GM18907 (cell line): ENCODE measurements at regions not wholly inside any gene's neighbourhood (a gene's known extent, or its start where the extent isn't known, plus 50 kb on each side); places are given as distances from the start of the nearest gene placed in this dataset.

Experiments
- ATAC-seq: cut with Tn5 transposase; IDR thresholded peaks from one replicate; pipeline ENCODE4 v1.9.1; 2021; ENCODE audit warnings: mild to moderate bottlenecking, moderate library complexity; ENCODE audit not compliant: unreplicated experiment

DNA sequence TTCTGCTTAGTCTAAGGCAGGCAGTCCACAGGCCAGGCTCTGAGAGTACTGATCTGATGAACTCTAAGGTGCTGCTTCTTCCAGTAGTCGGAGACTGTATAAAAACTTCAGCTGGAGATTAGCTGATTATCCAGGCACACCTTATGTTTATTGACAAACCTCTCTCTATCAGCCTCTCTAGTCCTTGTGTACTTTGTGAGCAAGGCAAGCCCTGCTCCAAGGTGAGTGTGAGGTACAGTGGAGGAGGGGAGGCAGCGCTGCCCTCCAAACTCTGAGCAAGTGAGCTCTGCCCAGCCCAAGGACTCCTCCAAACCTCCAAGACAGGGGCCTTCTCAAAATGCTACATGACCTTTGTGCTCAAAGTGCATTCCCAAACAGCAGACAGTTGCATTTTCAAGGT lies 95.9 kb upstream of the CDKN3 start:
- ATAC-seq = no peak

DNA sequence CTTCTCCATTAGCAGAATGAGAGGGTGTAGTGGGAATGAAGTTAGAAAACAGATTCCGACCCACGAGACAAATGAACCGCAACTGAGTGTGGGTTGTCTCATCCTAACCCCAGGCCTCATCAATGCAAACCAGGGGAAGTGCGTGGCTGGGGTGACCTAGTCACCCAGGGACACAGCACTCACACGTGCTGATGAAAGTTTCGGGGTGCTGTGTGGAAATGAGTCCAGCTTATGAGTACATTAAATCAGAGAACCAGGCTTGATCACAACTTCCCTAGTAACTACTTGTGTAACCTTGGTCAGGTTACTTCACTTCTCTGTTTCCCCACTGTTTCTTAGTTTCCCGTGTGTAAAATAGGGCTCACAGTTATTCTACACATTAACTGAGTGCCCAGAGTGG lies 95.4 kb upstream of the CDKN3 start:
- ATAC-seq = no peak

DNA sequence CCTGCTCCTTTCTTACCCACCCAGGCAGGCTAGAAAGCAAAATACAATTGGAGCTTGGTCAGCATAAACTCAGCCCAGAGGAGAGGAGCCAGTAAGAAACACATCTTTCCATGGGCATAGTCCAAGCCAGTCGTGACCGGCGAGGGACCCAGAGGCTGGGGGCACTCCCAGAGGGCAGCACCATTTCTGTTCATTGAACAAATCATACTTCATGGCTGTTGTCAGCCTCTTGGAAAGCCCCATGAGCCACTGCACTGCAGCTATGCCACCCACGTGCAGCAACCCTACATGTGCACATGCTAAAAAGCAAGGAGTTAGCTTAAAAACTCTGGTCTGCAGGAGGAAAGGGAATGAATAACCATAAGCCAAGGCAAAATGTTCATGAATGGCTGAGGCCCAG lies 90.0 kb upstream of the CDKN3 start:
- ATAC-seq = no peak

DNA sequence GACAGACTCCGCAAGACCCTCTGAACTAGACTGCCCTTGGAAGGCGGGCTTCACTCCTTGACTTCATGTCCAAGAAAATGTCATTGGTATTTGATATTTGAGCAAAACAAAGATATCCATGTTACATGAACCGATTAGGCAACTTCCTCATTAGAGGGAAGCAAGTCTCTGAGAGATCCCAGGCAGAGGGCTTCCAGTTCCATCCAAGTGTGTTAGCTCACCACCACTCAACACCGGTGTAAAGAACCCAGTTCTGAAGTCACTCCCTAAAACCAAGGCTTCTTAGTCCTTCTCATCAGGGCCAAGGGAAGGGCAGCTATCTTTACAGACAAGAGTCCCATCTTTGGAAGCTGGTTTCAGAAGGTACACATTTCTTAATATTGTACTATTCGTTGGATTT lies 87.2 kb upstream of the CDKN3 start:
- no peak for ATAC-seq

DNA sequence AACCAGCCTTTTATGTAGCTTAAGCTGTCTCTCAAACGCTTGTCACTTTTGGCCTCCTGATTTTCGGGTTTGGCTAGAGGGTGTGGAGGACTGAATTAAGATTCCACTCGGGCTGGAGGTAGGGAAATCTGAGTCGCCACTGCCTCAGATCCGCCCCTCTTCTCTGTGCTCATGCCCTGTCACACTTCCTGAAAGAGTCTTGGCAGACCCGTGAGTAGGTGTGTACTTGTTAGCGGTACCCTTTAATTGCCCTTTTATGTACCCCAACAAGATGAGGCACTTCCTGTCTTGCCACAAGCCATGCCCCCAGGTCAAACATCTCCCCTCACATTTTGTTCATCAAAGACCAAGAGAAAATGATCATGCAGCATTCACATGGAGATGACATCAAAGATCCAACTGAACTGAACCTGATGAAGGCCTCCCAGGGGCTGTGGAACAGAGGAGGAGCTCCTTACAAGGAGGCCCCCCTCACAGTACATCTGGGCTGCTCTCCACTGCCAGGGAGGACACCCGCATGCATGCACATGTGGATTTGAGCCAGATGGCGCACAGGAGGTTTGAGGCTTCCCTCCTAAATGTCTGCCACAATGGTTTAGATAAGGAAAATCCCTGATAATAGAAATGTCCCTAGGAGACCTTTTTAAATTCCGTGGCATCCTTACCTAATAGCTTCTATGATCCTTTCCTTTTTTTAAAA lies 86.5 kb upstream of the CDKN3 start:
- ATAC-seq = no peak

GRCh38 chr14:54310851-54311228 lies 86.0 kb upstream of the CDKN3 start:
- ATAC-seq = no peak

- ATAC-seq = no peak
Observed at GRCh38 chr14:54312166-54312801, 84.5 kb upstream of the CDKN3 start.

DNA sequence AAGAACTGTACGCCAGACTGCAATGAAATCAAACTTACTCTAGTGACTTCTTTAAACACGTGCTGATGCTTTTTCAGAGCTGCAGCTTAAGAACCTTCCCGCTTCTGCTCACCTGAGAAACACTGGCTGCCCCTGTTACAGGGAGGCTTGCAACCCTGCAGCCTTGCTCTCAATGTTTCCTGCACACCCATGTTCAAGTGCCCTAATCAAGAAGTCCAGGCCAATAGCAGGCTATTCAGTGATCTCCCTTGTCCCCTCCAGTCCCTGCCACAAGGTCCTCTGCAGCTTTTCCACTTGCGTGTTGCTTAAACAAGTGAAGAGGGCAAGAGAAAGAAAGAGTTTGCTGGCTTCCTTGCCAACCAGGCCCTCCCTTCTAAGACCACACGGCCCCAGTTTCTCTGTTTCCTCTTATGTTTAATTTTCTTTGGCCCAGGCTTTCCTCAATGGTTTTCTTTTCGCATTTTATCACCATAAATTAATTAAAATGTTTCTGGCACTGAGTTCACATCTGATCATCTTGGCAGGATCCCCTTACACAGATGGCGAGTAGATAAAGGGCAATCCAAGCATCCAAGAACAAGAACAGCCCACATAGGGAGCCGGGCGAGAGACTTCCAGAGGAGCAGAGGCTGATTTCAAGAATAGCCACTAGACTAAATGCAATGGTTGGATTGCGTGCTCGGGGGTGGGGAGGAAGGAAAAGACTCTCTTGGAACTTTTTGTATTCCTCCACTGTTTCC lies 82.3 kb upstream of the CDKN3 start:
- ATAC-seq = no peak

DNA sequence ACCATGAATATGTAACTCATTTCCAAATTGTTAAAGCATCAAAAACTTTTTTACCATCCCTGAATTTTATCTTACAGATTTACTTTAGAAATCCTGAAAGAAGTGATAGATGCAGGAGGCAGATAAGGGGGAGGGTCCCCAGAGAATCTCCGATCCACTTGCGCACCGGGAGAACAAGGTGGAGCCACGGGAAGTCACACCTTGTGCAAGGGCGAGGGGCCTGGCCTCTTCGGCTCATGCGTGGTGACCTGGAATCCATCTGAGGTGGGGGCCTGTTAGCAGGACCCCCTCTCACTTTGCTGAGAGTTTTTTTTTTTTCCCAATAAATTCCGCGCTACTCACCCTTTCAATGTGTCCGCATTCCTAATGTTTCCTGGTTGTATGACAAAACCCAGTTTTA lies 80.2 kb upstream of the CDKN3 start:
- no peak for ATAC-seq

DNA sequence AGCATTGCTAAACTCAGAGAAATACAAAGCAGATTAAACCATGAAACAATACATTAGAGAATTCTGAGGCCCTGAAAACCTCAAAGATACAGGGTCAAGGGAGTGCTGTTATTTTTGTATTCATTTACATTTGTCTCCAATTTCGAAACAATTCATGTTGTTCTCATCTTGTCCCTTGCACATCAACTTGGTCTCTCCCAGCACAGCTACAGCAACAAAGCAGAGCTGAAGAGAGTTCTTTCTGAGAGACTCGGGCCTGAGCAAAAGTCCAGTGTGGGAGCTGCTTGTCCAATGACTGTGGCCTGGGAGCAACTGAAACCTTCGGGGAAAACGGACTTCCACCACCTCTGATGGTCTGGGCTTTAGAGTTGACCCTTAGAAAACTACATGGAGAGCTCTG lies 79.4 kb upstream of the CDKN3 start:
- no peak for ATAC-seq

GRCh38 chr14:54322246-54322645 lies 74.6 kb upstream of the CDKN3 start:
- ATAC-seq = no peak

DNA sequence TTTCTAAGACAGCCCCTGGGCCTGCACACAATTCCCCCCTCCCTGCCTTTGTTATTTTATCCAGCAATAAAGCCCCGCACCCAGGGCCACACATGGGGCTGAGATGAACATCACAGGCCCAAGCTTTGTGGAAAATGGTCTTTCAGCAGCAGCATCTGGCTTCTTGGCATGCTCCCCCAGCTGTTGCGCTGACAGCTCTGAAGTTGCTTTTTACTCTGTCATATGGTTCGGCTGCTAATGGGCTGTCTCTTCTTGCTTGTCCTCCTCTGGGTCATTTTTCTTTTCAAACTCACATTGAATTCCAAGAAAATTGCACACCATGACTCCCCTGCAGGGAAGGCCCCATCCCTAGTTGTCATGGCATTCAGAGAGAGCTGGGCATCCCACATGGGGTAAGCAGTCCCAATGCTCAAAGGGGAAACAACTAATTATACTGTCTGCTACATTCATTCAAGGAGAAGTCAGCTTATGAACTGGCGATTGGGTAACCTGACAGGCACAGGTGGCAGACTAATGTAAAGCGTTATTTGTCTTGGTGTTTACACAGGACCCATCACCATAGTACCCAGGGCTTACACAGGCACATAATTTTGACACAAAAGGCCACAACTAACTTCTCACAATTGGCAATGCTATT lies 74.0 kb upstream of the CDKN3 start:
- no peak for ATAC-seq

DNA sequence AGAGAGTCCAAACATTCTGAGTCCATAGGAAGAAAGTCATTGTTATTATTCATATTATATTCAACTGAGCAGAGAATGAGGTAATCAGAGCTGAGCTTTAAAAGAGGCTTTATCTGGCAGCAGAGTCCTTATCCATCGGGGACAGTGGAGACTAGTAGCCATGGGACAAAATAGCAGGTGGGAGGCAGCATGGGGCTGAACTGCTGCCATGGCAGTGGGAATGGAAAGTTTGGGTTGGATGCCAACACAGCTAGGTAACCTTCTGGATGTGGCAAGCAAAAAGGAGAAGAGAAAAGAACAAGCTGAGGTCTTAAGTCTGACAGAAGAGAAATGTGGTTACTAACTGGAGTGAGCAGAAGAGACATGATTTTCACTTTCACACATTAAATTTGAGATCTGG lies 71.0 kb upstream of the CDKN3 start:
- no peak for ATAC-seq

DNA sequence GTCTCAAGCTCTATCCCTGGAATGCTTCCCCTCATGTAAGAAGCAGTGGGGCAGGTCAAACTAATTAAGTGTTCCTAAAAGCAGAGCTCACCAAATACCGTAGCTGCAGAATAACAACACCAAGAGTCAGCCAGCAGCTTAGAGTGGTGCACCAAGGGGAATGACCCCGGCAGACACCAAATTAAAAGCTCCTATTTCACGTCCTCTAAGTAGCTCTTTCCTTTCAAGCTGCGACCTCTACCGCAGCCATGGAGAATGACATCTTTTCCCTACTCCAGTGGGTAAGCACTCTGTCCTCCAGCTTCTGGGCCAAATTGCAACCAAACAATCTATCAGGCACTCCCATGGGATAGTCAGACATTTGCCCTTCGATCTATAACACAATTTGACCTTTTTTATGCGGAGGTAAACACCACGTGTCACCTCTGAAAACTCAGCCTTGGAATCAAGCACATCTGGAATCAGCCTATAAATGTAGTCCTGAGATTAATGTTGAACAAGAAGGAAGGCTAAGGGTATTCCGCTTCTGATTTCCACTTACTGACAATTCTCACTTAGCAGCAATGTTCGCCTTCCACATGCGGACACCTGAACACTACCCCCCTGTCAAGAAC lies 67.6 kb upstream of the CDKN3 start:
- ATAC-seq = no peak

GRCh38 chr14:54330876-54331275 lies 65.9 kb upstream of the CDKN3 start:
- no peak for ATAC-seq

DNA sequence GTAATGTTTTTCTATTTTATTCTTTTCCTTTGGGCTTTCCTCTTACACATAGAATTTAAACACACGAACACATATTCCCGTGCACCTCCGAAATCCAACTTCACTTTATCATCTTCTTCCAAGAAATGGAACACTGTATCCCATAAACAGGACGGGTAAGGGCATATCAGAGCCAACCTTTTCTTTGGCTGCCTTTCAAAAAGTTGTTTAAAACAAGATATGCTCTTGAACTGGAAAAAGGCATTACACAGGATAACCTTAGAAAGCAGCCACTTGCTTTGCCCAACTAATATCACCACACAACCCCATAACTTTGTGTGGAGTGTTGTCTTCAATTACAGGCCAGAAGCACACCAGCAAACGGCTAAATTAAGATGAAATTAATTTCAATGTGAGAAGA lies 65.3 kb upstream of the CDKN3 start:
- no peak for ATAC-seq

DNA sequence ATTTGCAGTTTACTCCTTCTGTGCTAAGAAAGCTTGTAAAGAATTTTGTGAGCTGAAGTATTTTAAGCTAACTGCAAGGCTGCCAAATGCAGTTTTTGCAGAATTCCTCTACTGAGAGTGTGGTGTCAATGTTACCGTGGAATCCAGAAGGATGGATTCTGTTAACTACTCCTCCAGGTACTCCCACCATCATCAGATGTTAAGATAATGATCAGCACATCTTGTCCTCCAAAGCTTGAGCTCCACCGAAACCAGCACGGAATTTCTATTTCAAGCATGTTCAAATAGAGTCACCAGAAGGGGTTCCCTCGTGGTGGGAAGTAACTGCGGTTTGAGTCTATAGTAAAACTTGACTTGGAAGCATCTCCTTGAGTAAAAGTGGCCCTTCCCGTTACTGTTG lies 64.3 kb upstream of the CDKN3 start:
- ATAC-seq = no peak

DNA sequence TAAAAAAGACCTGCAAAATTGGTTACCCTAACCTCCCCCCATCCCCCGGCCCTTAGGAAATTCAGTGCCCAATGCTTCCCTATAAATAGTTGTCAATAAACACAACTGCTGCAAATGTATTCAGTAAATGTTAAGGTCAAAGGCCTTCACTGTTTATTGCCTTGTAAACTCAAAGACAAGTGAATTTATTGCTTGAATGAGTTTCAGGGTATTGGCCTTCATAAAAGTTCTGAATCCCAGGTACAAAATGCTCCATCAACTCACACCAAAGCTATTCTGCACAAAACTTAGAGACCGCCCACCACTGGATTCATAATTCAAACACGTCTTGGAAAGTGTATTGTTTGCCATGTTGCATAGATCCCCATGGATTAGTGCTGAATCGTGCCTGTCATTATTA lies 63.3 kb upstream of the CDKN3 start:
- ATAC-seq = no peak

GRCh38 chr14:54335569-54336155 lies 61.1 kb upstream of the CDKN3 start:
- no peak for ATAC-seq

DNA sequence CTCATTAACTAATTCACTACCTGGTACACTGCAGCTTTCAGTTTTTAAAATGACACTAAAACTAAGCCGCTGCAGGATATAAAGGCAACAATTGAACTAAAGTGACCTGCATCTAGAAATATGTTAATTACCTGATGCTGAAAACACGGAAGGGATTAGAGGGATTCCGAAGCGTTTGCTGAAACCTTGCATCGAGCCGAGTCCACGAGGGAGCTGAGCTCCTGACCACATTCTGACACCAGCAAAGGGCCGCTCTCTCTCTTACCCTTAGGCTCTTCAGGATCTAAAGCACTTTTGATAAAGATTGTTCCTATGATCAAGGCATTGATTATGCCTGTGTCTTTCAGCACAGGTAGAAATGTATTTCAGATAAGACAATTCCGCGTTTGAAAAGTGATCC lies 59.5 kb upstream of the CDKN3 start:
- ATAC-seq = no peak

GRCh38 chr14:54338696-54339317 lies 58.0 kb upstream of the CDKN3 start:
- ATAC-seq = no peak
